ENCODE measurements at regions not wholly inside any gene's neighbourhood (a gene's known extent, or its start where the extent isn't known, plus 50 kb on each side); places are given as distances from the start of the nearest gene placed in this dataset.

DNA sequence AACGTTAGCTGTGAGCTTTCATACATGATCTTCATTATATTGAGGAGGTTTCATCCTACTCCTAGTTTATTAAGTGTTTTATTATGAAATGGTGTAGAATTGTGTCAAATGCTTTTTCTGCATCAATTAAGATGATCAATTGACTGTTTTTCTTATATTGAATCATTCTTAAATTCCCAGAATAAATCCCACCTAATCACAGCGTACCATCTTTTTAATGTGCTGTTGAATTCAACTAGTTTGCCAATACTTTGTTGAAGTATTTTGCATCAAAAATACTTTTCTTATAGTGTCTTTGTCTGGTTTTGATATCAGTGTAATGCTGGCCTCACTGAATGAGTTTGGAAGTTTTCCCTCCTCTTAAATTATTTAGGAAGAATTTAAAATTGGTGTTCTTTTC, 138.6 kb upstream of the SGCG start:
- no peaks in the 10 kb centered on the region for H3F3A ChIP-seq (replicated peaks; ENCODE audit: low read depth)
- H2AFZ ChIP-seq, result no peak overlapping the region
- no peak overlapping the region for H3K4me3 ChIP-seq
- ATAC-seq, result no peak
- H3K9me2 ChIP-seq (ENCODE audit: insufficient read depth), result peaks cover 3% of the 10 kb centered on the region; the same call in 1 of the 2 replicates
- Mint-ChIP-seq H3K27ac (no peak overlapping the region), H3K4me1 (peaks cover 3% of the 10 kb centered on the region; the same call in 2 of the 3 replicates), H3K36me3 (ENCODE audit: low read depth) (no peaks in the 10 kb centered on the region; the same call in 2 of the 3 replicates), H3K9me3 (peaks cover 3% of the 10 kb centered on the region; the same call in 1 of the 3 replicates), H3K4me3 (no peak overlapping the region), H3K27me3 (ENCODE audit: insufficient read depth, low read depth, poor library complexity) (peaks cover 2% of the 10 kb centered on the region)
- no peak overlapping the region for H3K27ac ChIP-seq (ENCODE audit: low read depth)
- no peaks in the 10 kb centered on the region for H3K79me2 ChIP-seq (replicated peaks; ENCODE audit: insufficient read depth)
- H3K27me3 ChIP-seq (ENCODE audit: insufficient read depth), result no peaks in the 10 kb centered on the region
- H4K20me1 ChIP-seq (replicated peaks; ENCODE audit: insufficient read depth), result no peaks in the 10 kb centered on the region
- no peak overlapping the region for H3K4me2 ChIP-seq
- no peak for DNase-seq (ENCODE audit: low spot score)
- no peaks in the 10 kb centered on the region for H3K36me3 ChIP-seq (ENCODE audit: insufficient read depth)
- H3K4me1 ChIP-seq (ENCODE audit: insufficient read depth), result no peaks in the 10 kb centered on the region
- TF ChIP-seq CREB1 (CRISPR knock-in tag; IDR thresholded peaks at IDR 0.05; ENCODE audit: low read depth), result no peak
- TF ChIP-seq POLR2AphosphoS5 (IDR thresholded peaks at IDR 0.05; ENCODE audit: low read depth), result no peak
- TF ChIP-seq, protein P1, sequence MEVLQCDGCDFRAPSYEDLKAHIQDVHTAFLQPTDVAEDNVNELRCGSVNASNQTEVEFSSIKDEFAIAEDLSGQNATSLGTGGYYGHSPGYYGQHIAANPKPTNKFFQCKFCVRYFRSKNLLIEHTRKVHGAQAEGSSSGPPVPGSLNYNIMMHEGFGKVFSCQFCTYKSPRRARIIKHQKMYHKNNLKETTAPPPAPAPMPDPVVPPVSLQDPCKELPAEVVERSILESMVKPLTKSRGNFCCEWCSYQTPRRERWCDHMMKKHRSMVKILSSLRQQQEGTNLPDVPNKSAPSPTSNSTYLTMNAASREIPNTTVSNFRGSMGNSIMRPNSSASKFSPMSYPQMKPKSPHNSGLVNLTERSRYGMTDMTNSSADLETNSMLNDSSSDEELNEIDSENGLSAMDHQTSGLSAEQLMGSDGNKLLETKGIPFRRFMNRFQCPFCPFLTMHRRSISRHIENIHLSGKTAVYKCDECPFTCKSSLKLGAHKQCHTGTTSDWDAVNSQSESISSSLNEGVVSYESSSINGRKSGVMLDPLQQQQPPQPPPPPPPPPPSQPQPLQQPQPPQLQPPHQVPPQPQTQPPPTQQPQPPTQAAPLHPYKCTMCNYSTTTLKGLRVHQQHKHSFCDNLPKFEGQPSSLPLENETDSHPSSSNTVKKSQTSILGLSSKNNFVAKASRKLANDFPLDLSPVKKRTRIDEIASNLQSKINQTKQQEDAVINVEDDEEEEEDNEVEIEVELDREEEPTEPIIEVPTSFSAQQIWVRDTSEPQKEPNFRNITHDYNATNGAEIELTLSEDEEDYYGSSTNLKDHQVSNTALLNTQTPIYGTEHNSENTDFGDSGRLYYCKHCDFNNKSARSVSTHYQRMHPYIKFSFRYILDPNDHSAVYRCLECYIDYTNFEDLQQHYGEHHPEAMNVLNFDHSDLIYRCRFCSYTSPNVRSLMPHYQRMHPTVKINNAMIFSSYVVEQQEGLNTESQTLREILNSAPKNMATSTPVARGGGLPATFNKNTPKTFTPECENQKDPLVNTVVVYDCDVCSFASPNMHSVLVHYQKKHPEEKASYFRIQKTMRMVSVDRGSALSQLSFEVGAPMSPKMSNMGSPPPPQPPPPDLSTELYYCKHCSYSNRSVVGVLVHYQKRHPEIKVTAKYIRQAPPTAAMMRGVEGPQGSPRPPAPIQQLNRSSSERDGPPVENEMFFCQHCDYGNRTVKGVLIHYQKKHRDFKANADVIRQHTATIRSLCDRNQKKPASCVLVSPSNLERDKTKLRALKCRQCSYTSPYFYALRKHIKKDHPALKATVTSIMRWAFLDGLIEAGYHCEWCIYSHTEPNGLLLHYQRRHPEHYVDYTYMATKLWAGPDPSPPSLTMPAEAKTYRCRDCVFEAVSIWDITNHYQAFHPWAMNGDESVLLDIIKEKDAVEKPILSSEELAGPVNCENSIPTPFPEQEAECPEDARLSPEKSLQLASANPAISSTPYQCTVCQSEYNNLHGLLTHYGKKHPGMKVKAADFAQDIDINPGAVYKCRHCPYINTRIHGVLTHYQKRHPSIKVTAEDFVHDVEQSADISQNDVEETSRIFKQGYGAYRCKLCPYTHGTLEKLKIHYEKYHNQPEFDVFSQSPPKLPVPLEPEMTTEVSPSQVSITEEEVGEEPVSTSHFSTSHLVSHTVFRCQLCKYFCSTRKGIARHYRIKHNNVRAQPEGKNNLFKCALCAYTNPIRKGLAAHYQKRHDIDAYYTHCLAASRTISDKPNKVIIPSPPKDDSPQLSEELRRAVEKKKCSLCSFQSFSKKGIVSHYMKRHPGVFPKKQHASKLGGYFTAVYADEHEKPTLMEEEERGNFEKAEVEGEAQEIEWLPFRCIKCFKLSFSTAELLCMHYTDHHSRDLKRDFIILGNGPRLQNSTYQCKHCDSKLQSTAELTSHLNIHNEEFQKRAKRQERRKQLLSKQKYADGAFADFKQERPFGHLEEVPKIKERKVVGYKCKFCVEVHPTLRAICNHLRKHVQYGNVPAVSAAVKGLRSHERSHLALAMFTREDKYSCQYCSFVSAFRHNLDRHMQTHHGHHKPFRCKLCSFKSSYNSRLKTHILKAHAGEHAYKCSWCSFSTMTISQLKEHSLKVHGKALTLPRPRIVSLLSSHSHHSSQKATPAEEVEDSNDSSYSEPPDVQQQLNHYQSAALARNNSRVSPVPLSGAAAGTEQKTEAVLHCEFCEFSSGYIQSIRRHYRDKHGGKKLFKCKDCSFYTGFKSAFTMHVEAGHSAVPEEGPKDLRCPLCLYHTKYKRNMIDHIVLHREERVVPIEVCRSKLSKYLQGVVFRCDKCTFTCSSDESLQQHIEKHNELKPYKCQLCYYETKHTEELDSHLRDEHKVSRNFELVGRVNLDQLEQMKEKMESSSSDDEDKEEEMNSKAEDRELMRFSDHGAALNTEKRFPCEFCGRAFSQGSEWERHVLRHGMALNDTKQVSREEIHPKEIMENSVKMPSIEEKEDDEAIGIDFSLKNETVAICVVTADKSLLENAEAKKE (CRISPR knock-in tag; IDR thresholded peaks at IDR 0.05), result no peak
- TF ChIP-seq EZH2 (IDR thresholded peaks at IDR 0.05; ENCODE audit: low read depth, unreplicated experiment), result no peak
- TF ChIP-seq, protein P2, sequence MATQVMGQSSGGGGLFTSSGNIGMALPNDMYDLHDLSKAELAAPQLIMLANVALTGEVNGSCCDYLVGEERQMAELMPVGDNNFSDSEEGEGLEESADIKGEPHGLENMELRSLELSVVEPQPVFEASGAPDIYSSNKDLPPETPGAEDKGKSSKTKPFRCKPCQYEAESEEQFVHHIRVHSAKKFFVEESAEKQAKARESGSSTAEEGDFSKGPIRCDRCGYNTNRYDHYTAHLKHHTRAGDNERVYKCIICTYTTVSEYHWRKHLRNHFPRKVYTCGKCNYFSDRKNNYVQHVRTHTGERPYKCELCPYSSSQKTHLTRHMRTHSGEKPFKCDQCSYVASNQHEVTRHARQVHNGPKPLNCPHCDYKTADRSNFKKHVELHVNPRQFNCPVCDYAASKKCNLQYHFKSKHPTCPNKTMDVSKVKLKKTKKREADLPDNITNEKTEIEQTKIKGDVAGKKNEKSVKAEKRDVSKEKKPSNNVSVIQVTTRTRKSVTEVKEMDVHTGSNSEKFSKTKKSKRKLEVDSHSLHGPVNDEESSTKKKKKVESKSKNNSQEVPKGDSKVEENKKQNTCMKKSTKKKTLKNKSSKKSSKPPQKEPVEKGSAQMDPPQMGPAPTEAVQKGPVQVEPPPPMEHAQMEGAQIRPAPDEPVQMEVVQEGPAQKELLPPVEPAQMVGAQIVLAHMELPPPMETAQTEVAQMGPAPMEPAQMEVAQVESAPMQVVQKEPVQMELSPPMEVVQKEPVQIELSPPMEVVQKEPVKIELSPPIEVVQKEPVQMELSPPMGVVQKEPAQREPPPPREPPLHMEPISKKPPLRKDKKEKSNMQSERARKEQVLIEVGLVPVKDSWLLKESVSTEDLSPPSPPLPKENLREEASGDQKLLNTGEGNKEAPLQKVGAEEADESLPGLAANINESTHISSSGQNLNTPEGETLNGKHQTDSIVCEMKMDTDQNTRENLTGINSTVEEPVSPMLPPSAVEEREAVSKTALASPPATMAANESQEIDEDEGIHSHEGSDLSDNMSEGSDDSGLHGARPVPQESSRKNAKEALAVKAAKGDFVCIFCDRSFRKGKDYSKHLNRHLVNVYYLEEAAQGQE (IDR thresholded peaks at IDR 0.05; ENCODE audit: unreplicated experiment), result no peak
- TF ChIP-seq ZNF331 (CRISPR knock-in tag; IDR thresholded peaks at IDR 0.05; ENCODE audit: low read depth), result no peak
- TF ChIP-seq EZH2phosphoT487 (IDR thresholded peaks at IDR 0.05; ENCODE audit: unreplicated experiment), result no peak
- no peak for TF ChIP-seq NANOG (IDR thresholded peaks at IDR 0.05; ENCODE audit: borderline replicate concordance)
- TF ChIP-seq, protein P3, sequence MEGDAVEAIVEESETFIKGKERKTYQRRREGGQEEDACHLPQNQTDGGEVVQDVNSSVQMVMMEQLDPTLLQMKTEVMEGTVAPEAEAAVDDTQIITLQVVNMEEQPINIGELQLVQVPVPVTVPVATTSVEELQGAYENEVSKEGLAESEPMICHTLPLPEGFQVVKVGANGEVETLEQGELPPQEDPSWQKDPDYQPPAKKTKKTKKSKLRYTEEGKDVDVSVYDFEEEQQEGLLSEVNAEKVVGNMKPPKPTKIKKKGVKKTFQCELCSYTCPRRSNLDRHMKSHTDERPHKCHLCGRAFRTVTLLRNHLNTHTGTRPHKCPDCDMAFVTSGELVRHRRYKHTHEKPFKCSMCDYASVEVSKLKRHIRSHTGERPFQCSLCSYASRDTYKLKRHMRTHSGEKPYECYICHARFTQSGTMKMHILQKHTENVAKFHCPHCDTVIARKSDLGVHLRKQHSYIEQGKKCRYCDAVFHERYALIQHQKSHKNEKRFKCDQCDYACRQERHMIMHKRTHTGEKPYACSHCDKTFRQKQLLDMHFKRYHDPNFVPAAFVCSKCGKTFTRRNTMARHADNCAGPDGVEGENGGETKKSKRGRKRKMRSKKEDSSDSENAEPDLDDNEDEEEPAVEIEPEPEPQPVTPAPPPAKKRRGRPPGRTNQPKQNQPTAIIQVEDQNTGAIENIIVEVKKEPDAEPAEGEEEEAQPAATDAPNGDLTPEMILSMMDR (conservative IDR thresholded peaks at IDR 0.05; ENCODE audit: low read depth in 2 of 2), result no peak
- TF ChIP-seq STAT1 (IDR thresholded peaks at IDR 0.05; ENCODE audit: unreplicated experiment), result no peak
- no peak for TF ChIP-seq JUNB (IDR thresholded peaks at IDR 0.05; ENCODE audit: unreplicated experiment)
- no peak for TF ChIP-seq ZNF114 (CRISPR knock-in tag; IDR thresholded peaks at IDR 0.05)
- TF ChIP-seq, protein P4, sequence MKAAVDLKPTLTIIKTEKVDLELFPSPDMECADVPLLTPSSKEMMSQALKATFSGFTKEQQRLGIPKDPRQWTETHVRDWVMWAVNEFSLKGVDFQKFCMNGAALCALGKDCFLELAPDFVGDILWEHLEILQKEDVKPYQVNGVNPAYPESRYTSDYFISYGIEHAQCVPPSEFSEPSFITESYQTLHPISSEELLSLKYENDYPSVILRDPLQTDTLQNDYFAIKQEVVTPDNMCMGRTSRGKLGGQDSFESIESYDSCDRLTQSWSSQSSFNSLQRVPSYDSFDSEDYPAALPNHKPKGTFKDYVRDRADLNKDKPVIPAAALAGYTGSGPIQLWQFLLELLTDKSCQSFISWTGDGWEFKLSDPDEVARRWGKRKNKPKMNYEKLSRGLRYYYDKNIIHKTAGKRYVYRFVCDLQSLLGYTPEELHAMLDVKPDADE (IDR thresholded peaks at IDR 0.05), result no peak

Measured in GM23338 (cell line).